ENCODE measurements at regions not wholly inside any gene's neighbourhood (a gene's known extent, or its start where the extent isn't known, plus 50 kb on each side); places are given as distances from the start of the nearest gene placed in this dataset.

- TF ChIP-seq EZH2 (IDR thresholded peaks at IDR 0.05): no peak
- no peak for TF ChIP-seq POLR2AphosphoS5 (IDR thresholded peaks at IDR 0.05; ENCODE audit: borderline replicate concordance, low read depth, low read length)
Observed at GRCh38 chr15:68482246-68482645, 50.3 kb upstream of the ITGA11 start.

Data from SK-N-MC (cell line).